Nucleus accumbens (tissue), 56 donors: ENCODE measurements at regions not wholly inside any gene's neighbourhood (a gene's known extent, or its start where the extent isn't known, plus 50 kb on each side); places are given as distances from the start of the nearest gene placed in this dataset.
"Not testable (repeated sequence)": the region's sequence is repeated elsewhere in the genome, so short reads cannot be mapped to it uniquely, and the experiment has no call there.

Experiments
- DNase-seq, 56 donors: peaks; one replicate each; lab custom pipeline; 2025; lab: John Stamatoyannopoulos, UW

GRCh38 chr3:67145738-67146137, 147.6 kb downstream of the KBTBD8 start:
- DNase-seq: no peak

DNA sequence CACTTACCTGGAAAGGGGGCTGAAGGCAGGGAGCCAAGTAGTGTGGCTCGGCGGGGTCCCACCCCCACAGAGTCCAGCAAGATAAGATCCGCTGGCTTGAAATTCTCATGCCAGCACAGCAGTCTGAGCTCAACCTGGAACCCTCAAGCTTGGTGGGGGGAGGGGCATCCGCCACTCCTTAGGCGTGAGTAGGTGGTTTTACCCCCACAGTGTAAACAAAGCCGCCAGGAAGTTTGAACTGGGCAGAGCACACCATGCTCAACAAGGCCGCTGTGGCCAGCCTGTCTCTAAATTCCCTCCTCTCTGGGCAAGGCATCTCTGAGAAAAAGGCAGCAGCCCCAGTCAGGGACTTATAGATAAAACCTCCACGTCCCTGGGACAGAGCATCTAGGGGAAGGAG, 156.3 kb downstream of the KBTBD8 start:
- DNase-seq: no peak

GRCh38 chr3:67167481-67167880, 169.4 kb downstream of the KBTBD8 start:
- DNase-seq: no peak

DNA sequence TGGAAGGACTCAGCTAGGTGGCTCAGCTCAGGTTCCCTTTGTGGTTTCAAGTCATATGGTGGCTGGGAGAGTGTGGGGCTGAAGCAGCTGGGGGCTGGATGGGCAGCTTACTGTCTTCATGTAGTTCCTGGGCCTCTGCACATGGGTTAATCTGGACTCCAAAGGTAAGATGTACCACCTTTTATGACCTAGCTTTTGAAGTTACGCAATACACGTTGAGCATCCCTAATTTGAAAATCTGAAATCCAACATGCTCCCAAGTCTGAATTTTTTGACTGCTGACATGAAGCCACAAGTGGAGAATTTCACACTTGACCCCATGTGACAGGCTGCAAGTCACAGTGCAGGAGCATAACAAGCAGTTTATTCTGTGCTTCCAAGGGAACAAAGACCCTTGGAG, 173.7 kb downstream of the KBTBD8 start:
- no peak for DNase-seq

GRCh38 chr3:67173130-67173529, 175.0 kb downstream of the KBTBD8 start:
- DNase-seq: not testable (repeated sequence)

GRCh38 chr3:67176396-67176795, 178.3 kb downstream of the KBTBD8 start:
- DNase-seq: no peak

DNA sequence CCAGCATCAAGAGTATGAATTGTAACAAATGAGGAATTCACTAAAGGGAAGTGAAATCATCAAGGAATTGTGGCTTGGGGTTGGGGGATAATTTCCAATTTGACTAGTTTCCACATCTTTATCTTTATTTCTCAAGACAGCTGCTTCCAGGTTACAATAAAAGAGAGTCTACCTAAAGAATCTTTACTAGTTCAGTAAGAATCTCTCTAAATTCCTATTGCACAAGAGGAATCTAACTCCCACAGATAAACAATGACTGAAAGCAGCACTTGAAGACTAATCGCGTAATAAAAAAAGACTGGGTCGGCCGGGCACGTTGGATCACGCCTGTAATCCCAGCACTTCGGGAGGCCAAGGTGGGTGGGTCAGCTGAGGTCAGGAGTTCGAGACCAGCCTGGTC, 194.4 kb downstream of the KBTBD8 start:
- no peak for DNase-seq

DNA sequence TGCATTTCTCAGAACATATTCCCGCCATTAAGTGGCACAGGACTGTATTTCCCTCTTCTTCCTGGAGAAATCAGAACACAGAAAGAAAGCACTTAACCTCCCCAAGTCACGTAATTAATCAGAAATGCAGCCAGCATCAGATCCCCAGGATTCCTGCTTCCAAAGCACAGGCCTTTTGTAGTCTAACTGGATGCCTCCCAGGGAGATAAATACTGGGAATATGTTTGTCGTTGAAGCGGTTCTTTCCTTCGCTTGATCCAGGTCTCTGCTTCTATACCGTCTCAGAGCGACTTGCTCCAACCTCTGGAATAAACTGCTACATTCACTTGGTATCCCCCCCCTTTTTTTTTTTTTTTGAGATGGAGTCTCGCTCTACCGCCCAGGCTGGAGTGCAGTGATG, 198.6 kb downstream of the KBTBD8 start:
- DNase-seq: no peak

GRCh38 chr3:67198374-67198773, 200.3 kb downstream of the KBTBD8 start:
- DNase-seq: no peak

- DNase-seq: no peak
Observed at GRCh38 chr3:67200618-67201017, 202.5 kb downstream of the KBTBD8 start.

- no peak for DNase-seq
Observed at GRCh38 chr3:67201026-67201425, 202.9 kb downstream of the KBTBD8 start.

DNA sequence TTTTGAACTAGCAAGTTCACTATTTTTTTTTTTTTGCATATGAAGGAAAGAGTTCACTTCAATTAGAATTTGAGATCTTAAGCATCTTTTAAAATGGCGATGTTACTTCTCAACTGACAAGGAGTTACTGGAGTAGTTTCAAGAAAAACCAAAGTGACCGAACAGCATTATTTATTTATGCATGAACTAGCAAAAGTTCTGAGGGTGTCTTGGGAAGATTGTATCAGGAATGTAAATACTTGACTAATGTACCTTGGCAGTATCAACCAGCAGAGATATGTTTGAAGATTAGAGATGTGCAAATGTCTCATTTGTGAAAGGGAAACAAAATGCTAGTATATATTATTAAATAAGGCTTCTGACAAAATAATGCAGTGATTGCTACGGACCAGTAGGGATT, 203.9 kb downstream of the KBTBD8 start:
- no peak for DNase-seq

DNA sequence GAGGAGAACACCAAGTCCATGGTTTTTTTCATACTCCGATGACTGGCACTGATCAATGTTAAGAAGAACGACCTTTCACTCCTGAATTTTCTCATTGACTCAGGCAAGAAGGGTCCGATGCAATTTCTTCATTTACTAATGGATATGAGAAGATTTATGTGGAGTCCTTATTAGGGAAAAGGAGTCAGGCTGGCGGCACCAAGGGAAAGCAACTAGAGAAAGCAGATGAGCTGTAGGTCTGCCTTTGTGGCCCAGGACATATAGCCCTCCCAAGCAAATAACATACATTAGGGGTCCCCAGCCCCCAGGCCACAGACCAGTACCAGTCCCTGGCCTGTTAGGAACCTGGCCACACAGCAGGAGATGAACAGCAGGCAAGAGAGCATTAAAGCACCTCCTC, 206.8 kb downstream of the KBTBD8 start:
- DNase-seq: no peak

DNA sequence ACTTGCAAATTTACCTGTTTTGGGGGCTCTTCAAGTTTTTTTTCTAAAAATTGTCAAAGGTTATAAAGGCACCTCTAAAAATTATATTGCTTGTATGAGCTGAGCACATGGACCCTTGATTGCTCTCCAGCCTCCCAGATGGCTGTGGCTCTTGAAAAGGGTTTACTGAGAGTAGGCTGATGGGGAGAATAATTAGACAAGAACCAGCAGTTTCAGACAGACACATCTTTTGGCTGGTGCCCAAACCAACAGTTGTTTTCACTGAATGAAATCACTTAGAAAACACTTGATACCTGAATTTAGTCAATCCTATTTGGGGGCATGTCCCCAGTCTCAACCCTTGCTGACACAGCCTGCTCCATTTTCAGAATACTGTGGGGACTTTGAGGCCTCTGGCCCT, 217.6 kb downstream of the KBTBD8 start:
- no peak for DNase-seq

GRCh38 chr3:67227030-67227429, 228.9 kb downstream of the KBTBD8 start:
- no peak for DNase-seq

- DNase-seq: no peak
Observed at GRCh38 chr3:67228136-67228535, 230.0 kb downstream of the KBTBD8 start.

DNA sequence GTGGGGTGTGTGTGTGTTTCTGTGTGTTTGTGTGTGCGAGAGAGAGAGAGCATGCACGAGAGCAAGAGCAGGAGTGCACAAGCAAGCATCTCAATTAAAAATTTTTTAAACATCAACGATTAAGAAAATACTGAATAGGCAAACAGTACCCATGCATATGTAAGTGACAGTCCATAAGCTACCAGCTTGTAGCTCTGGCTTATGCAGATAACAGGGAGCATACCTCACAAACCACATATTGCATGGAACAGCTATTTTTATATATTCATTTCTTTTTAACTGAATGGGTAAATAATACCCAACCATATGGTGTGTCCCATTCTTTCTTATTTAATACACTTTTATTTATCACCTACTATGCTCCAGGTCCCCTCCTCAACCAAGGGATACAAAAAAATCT, 234.5 kb downstream of the KBTBD8 start:
- DNase-seq: no peak

DNA sequence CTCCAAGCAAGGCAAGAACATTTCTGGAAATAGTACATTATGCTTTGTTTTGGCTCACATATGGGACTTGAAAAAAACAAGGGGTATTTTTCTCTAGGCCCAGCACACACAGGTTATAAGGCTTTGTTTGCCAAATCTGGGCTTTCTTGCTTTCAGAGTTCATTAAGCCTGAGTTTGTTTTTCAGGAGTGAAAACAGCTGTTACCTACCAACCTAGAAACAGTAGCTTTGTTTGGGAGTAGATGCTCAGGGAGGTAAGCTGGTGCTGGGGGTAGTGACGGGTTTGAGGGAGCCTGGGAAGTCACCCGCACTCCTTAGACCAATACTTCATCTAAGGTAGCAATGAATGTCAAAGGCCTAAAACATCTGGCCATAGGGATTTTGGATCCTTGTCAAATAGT, 241.2 kb downstream of the KBTBD8 start:
- no peak for DNase-seq

GRCh38 chr3:67241084-67241483, 243.0 kb downstream of the KBTBD8 start:
- DNase-seq: no peak

GRCh38 chr3:67244130-67244529, 246.0 kb downstream of the KBTBD8 start:
- no peak for DNase-seq

DNA sequence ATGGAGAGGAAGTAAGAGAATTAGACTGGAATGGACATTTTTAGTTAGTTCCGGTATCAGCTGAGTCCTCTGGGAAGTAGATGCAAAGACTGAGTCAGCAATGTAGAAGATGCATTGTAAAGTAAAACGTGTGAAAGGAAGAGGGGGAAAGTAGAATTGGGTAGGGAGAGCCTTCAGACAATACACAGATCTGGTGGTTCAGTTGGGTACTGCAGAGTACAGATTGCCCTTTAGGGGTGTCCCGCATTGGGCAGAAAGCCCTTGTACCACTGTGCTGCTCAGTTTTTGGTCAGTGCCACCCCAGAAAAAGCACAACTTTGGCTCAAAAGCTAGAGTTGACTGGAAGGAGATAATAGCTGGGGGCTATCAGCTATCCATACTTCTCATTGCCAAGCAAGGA, 247.4 kb downstream of the KBTBD8 start:
- DNase-seq: no peak

DNA sequence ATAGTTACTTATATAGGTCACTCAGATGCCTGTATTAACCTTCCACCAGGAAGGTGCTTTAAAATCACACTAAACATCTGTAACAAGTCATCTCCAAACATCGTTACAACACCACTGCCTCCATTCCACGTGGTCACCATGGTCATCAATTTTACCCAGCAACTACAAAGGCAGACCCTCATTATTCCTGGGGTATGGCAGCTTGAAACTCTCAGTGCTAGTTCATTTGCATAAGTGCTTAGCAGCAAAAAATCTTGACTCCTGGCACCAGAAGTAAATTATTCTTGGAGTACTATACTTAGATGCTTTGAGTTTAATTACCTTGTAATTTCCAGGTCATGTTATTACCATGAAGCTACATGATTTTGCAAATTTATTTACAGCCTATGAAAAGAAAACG, 250.6 kb downstream of the KBTBD8 start:
- no peak for DNase-seq

DNA sequence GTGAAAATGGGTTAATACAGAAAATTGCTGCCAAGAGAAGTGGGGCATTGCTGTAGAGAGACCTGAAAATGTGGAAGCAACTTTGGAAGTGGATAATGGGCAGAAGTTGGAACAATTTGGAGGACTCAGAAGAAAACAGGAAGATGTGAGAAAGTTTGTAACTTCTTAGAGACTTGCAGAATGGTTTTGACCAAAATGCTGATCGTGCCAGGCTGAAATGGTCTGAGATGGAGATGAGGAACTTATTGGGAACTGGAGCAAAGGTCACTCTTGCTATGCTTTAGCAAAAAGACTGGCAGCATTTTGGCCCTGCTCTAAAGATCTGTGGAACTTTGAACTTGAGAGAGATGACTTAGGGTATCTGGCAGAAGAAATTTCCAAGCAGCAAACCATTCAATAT, 254.8 kb downstream of the KBTBD8 start:
- DNase-seq: not testable (repeated sequence)
